ENCODE measurements at regions not wholly inside any gene's neighbourhood (a gene's known extent, or its start where the extent isn't known, plus 50 kb on each side); places are given as distances from the start of the nearest gene placed in this dataset.

GRCh38 chr2:106304612-106305184, 110.6 kb upstream of the UXS1 start:
- DNase-seq (ENCODE audit: insufficient read length, low spot score) (no peak), FAIRE-seq (no peak)
- TF ChIP-seq CTCF (IDR thresholded peaks at IDR 0.05; ENCODE audit: insufficient read depth, missing control alignments) = no peak

GRCh38 chr2:106299696-106300095, 105.6 kb upstream of the UXS1 start:
- no peak for FAIRE-seq

GRCh38 chr2:106296182-106296815, 102.2 kb upstream of the UXS1 start:
- DNase-seq (ENCODE audit: insufficient read length, low spot score) (no peak), FAIRE-seq (no peak)
- TF ChIP-seq CTCF (IDR thresholded peaks at IDR 0.05; ENCODE audit: insufficient read depth, missing control alignments) = no peak

More at GRCh38 chr2:106299696-106300095, 105.6 kb upstream of the UXS1 start:
- DNase-seq (ENCODE audit: insufficient read length, low spot score) = no peak
- no peak for TF ChIP-seq CTCF (IDR thresholded peaks at IDR 0.05; ENCODE audit: insufficient read depth, missing control alignments)

- TF ChIP-seq CTCF (IDR thresholded peaks at IDR 0.05; ENCODE audit: insufficient read depth, missing control alignments) = no peak
- FAIRE-seq (no peak), DNase-seq (ENCODE audit: insufficient read length, low spot score) (no peak)
Measured at GRCh38 chr2:106294182-106294581, 100.1 kb upstream of the UXS1 start.

- DNase-seq (ENCODE audit: insufficient read length, low spot score) (no peak), FAIRE-seq (no peak)
- no peak for TF ChIP-seq CTCF (IDR thresholded peaks at IDR 0.05; ENCODE audit: insufficient read depth, missing control alignments)
Measured at GRCh38 chr2:106293271-106293783, 99.2 kb upstream of the UXS1 start.

GRCh38 chr2:106292627-106293026, 98.5 kb upstream of the UXS1 start:
- DNase-seq (ENCODE audit: insufficient read length, low spot score) (no peak), FAIRE-seq (no peak)
- TF ChIP-seq CTCF (IDR thresholded peaks at IDR 0.05; ENCODE audit: insufficient read depth, missing control alignments) = no peak

- TF ChIP-seq CTCF (IDR thresholded peaks at IDR 0.05; ENCODE audit: insufficient read depth, missing control alignments) = no peak
- DNase-seq (ENCODE audit: insufficient read length, low spot score) = no peak
- FAIRE-seq = no peak
Measured at GRCh38 chr2:106288873-106289272, 94.8 kb upstream of the UXS1 start.

All from D721Med (cell line).